Keratinocyte (primary cell): ENCODE measurements at regions not wholly inside any gene's neighbourhood (a gene's known extent, or its start where the extent isn't known, plus 50 kb on each side); places are given as distances from the start of the nearest gene placed in this dataset.

ENCODE experiments used
- EZH2 ChIP-seq: IDR thresholded peaks from one replicate; pipeline ENCODE4 v1.6.1; 2012; ENCODE audit warnings: inconsistent platforms, mild to moderate bottlenecking, low read length, moderate library complexity
- TF ChIP-seq, protein P1 (sequence below), 3 experiments: IDR thresholded peaks in 1 of 3; conservative IDR thresholded peaks in 1 of 3; optimal IDR thresholded peaks in 1 of 3; 2 replicates in 2 of 3; 3 replicates in 1 of 3; pipeline versions ENCODE3 to v1.5.1; 2011; ENCODE audit warnings: low read length in 3 of 3, mild to moderate bottlenecking in 3 of 3, moderate library complexity in 2 of 3, control low read depth in 1 of 3, inconsistent platforms in 1 of 3; ENCODE audit not compliant: insufficient read depth in 2 of 3; ENCODE audit errors: extremely low read depth in 1 of 3

DNA sequence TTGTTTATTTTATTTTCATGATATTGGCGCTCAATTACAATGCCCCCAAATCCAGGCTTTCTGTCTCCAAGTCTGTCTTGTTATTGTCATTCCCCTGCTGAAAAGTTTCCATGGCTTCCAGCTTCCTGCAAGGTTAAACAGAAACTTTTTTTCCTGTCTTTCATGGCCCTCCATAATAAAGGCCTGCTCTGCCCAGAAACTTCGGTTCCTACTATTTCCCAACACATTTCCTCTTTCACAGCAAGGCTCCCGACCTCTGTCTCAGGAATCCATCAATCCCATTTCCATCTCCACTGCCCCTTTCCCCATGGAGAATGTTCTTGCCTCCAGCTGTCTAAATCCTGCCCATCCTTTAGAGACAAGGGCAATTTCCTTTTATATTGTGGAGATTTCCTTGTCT is 365.2 kb upstream of the JARID2 start:
- TF ChIP-seq, protein P1, sequence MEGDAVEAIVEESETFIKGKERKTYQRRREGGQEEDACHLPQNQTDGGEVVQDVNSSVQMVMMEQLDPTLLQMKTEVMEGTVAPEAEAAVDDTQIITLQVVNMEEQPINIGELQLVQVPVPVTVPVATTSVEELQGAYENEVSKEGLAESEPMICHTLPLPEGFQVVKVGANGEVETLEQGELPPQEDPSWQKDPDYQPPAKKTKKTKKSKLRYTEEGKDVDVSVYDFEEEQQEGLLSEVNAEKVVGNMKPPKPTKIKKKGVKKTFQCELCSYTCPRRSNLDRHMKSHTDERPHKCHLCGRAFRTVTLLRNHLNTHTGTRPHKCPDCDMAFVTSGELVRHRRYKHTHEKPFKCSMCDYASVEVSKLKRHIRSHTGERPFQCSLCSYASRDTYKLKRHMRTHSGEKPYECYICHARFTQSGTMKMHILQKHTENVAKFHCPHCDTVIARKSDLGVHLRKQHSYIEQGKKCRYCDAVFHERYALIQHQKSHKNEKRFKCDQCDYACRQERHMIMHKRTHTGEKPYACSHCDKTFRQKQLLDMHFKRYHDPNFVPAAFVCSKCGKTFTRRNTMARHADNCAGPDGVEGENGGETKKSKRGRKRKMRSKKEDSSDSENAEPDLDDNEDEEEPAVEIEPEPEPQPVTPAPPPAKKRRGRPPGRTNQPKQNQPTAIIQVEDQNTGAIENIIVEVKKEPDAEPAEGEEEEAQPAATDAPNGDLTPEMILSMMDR (optimal IDR thresholded peaks at IDR 0.05 in 1 of 3, IDR thresholded peaks at IDR 0.05 in 1 of 3, conservative IDR thresholded peaks at IDR 0.05 in 1 of 3; ENCODE audit: extremely low read depth in 1 of 3, insufficient read depth in 2 of 3, low read length in 3 of 3): no peak
- TF ChIP-seq EZH2: no peak
